ENCODE measurements at regions not wholly inside any gene's neighbourhood (a gene's known extent, or its start where the extent isn't known, plus 50 kb on each side); places are given as distances from the start of the nearest gene placed in this dataset.

DNA sequence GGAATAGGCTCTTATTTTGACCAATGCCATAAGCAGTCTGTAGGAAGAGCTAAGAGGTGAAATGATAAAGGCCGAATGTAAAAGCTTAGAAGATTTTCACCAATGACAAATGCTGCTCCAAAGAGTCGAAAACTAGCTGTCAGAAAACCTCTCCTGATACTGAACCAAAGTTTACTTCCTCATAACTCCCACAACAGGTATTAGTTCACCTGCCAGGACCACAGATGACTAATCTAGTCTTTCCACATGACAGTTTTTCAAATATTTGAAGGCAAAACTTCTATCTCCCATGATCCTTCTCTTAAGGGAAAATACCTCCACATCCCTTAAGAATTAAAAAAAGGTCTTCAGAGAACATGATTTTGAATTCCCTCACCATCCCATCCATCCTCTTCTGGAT lies 473.2 kb upstream of the SPHKAP start:
- TF ChIP-seq, protein P1, sequence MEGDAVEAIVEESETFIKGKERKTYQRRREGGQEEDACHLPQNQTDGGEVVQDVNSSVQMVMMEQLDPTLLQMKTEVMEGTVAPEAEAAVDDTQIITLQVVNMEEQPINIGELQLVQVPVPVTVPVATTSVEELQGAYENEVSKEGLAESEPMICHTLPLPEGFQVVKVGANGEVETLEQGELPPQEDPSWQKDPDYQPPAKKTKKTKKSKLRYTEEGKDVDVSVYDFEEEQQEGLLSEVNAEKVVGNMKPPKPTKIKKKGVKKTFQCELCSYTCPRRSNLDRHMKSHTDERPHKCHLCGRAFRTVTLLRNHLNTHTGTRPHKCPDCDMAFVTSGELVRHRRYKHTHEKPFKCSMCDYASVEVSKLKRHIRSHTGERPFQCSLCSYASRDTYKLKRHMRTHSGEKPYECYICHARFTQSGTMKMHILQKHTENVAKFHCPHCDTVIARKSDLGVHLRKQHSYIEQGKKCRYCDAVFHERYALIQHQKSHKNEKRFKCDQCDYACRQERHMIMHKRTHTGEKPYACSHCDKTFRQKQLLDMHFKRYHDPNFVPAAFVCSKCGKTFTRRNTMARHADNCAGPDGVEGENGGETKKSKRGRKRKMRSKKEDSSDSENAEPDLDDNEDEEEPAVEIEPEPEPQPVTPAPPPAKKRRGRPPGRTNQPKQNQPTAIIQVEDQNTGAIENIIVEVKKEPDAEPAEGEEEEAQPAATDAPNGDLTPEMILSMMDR (IDR thresholded peaks at IDR 0.05; ENCODE audit: insufficient read depth, low read length), result no peak
- TF ChIP-seq, protein P2, sequence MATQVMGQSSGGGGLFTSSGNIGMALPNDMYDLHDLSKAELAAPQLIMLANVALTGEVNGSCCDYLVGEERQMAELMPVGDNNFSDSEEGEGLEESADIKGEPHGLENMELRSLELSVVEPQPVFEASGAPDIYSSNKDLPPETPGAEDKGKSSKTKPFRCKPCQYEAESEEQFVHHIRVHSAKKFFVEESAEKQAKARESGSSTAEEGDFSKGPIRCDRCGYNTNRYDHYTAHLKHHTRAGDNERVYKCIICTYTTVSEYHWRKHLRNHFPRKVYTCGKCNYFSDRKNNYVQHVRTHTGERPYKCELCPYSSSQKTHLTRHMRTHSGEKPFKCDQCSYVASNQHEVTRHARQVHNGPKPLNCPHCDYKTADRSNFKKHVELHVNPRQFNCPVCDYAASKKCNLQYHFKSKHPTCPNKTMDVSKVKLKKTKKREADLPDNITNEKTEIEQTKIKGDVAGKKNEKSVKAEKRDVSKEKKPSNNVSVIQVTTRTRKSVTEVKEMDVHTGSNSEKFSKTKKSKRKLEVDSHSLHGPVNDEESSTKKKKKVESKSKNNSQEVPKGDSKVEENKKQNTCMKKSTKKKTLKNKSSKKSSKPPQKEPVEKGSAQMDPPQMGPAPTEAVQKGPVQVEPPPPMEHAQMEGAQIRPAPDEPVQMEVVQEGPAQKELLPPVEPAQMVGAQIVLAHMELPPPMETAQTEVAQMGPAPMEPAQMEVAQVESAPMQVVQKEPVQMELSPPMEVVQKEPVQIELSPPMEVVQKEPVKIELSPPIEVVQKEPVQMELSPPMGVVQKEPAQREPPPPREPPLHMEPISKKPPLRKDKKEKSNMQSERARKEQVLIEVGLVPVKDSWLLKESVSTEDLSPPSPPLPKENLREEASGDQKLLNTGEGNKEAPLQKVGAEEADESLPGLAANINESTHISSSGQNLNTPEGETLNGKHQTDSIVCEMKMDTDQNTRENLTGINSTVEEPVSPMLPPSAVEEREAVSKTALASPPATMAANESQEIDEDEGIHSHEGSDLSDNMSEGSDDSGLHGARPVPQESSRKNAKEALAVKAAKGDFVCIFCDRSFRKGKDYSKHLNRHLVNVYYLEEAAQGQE (IDR thresholded peaks at IDR 0.05; ENCODE audit: insufficient replicate concordance, low read depth), result no peak
- no peak for TF ChIP-seq GABPA (IDR thresholded peaks at IDR 0.05; ENCODE audit: low read depth)
- TF ChIP-seq POLR2AphosphoS5 (IDR thresholded peaks at IDR 0.05; ENCODE audit: low read depth), result no peak

Measured in HL-60 (cell line).